ENCODE measurements at regions not wholly inside any gene's neighbourhood (a gene's known extent, or its start where the extent isn't known, plus 50 kb on each side); places are given as distances from the start of the nearest gene placed in this dataset.

DNA sequence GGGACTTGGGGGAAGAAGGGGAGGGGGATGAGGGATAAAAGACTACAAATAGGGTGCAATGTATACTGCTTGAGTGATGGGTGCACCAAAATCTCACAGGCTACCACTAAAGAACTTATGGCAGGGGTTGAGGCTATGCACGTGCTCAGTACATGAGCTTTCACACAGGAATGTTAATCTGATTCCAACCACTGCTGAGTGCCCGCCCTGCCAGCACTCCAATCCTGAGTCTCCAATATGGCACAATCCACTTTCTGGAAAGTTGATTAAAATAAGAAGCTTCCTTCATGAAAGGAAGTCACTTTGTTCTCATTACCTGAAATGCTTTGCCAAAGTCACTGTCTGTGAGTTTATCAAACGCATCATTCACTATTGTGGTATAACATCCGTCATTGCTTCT, 463.0 kb downstream of the IRS2 start:
- no peak overlapping the region for H3K4me2 ChIP-seq (ENCODE audit: low read depth, low read length)
- H3K4me1 ChIP-seq (ENCODE audit: control insufficient read depth, insufficient read depth, low read length) = no peaks in the 10 kb centered on the region
- no peak overlapping the region for H2BK120ac ChIP-seq (ENCODE audit: low read depth, low read length)
- H3K18ac ChIP-seq (ENCODE audit: low read depth, low read length) = no peak overlapping the region
- peaks cover 2% of the 10 kb centered on the region for H3K9me3 ChIP-seq (ENCODE audit: control insufficient read depth, insufficient read depth, low read length)
- no peak overlapping the region for H4K5ac ChIP-seq (ENCODE audit: low read depth, low read length)
- no peak overlapping the region for H4K91ac ChIP-seq (ENCODE audit: insufficient read depth, low read depth, low read length)
- no peak overlapping the region for H2AFZ ChIP-seq (replicated peaks; ENCODE audit: low read length, poor library complexity)
- H3K56ac ChIP-seq (ENCODE audit: extremely low read depth, insufficient read depth, low read length) = no peak overlapping the region
- ChIA-PET POLR2A (ENCODE audit: unreplicated experiment) (no interaction called here), CTCF (no interaction called here)
- no peak overlapping the region for H2BK5ac ChIP-seq (ENCODE audit: low read depth, low read length, poor library complexity, severe bottlenecking)
- no peak overlapping the region for H2BK20ac ChIP-seq (ENCODE audit: low read depth, low read length)
- BruUV-seq (replicated peaks) = no TSS peak
- H4K8ac ChIP-seq (ENCODE audit: low read depth in 2 of 2, low read length in 2 of 2) = no peak overlapping the region
- no peak overlapping the region for H2AK9ac ChIP-seq (replicated peaks; ENCODE audit: low read depth, low read length, poor library complexity)
- H3K79me1 ChIP-seq (ENCODE audit: low read depth in 1 of 2, low read length in 2 of 2) = no peaks in the 10 kb centered on the region
- no peaks in the 10 kb centered on the region for H3K27me3 ChIP-seq (ENCODE audit: control insufficient read depth, insufficient read depth, low read length)
- H3K27ac ChIP-seq (ENCODE audit: insufficient read depth, low read length) = no peak overlapping the region
- no peak for DNase-seq
- TF ChIP-seq NFE2L2 (IDR thresholded peaks at IDR 0.05; ENCODE audit: low read depth, low read length) (no peak), CEBPB (IDR thresholded peaks at IDR 0.05; ENCODE audit: low read depth, low read length) (no peak), BHLHE40 (IDR thresholded peaks at IDR 0.05; ENCODE audit: low read depth, low read length) (no peak), MXI1 (IDR thresholded peaks at IDR 0.05; ENCODE audit: borderline replicate concordance, low read depth, low read length) (no peak), FOS (IDR thresholded peaks at IDR 0.05; ENCODE audit: low read depth, low read length) (no peak), SMC3 (IDR thresholded peaks at IDR 0.05; ENCODE audit: low read depth, low read length) (no peak), POLR2A (IDR thresholded peaks at IDR 0.05; ENCODE audit: low read depth, low read length) (no peak), CHD1 (IDR thresholded peaks at IDR 0.05; ENCODE audit: low read depth, low read length) (no peak), RAD21 (IDR thresholded peaks at IDR 0.05; ENCODE audit: low read length) (no peak), MAZ (IDR thresholded peaks at IDR 0.05; ENCODE audit: borderline replicate concordance, low read depth, low read length) (no peak)
- TF ChIP-seq, protein P1, sequence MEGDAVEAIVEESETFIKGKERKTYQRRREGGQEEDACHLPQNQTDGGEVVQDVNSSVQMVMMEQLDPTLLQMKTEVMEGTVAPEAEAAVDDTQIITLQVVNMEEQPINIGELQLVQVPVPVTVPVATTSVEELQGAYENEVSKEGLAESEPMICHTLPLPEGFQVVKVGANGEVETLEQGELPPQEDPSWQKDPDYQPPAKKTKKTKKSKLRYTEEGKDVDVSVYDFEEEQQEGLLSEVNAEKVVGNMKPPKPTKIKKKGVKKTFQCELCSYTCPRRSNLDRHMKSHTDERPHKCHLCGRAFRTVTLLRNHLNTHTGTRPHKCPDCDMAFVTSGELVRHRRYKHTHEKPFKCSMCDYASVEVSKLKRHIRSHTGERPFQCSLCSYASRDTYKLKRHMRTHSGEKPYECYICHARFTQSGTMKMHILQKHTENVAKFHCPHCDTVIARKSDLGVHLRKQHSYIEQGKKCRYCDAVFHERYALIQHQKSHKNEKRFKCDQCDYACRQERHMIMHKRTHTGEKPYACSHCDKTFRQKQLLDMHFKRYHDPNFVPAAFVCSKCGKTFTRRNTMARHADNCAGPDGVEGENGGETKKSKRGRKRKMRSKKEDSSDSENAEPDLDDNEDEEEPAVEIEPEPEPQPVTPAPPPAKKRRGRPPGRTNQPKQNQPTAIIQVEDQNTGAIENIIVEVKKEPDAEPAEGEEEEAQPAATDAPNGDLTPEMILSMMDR (conservative IDR thresholded peaks at IDR 0.05; ENCODE audit: low read depth, low read length) = no peak
- no peak overlapping the region for H2AK5ac ChIP-seq (ENCODE audit: low read depth, low read length)
- no peak overlapping the region for H3K9ac ChIP-seq (ENCODE audit: low read depth, low read length)
- no peaks in the 10 kb centered on the region for H3K36me3 ChIP-seq (ENCODE audit: control insufficient read depth, insufficient read depth, low read length)
- H3K9me1 ChIP-seq (ENCODE audit: insufficient read depth, low read length) = no peaks in the 10 kb centered on the region
- H3K14ac ChIP-seq (replicated peaks; ENCODE audit: low read depth, low read length) = no peak overlapping the region
- H3K4ac ChIP-seq (ENCODE audit: low read depth, low read length) = no peak overlapping the region
- no peak overlapping the region for H3K23ac ChIP-seq (ENCODE audit: low read depth, low read length)
- no peaks in the 10 kb centered on the region for H4K20me1 ChIP-seq (ENCODE audit: insufficient read depth, low read length)
- dilution Hi-C loops (cut with HindIII; ENCODE audit: low sequenced_read_pairs, unreplicated experiment) = no loop called here
- ATAC-seq (ENCODE audit: low read depth) = no peak
- WGBS, 2 experiments (ENCODE audit: extremely low coverage in 2 of 2, insufficient read length in 1 of 2) = 65% methylated on average over 2 of the region's 4 CpGs; no CpG with 5 or more reads in 1 of the 2 experiments
- H3K4me3 ChIP-seq (ENCODE audit: insufficient read depth, low read depth, low read length) = no peak overlapping the region
- no peak overlapping the region for H2BK15ac ChIP-seq (ENCODE audit: low read depth, low read length)
- intact Hi-C loops (cut with micrococcal nuclease) = no loop called here
- in situ Hi-C loops (cut with MboI; ENCODE audit: low sequenced_read_pairs) = no loop called here

Data from IMR-90 (cell line).